Putamen (tissue), 1 donor: ENCODE measurements at regions not wholly inside any gene's neighbourhood (a gene's known extent, or its start where the extent isn't known, plus 50 kb on each side); places are given as distances from the start of the nearest gene placed in this dataset.

ENCODE experiments used
- DNase-seq: peaks from one replicate; pipeline ENCODE4 v3.0.0-alpha.2; 2016; ENCODE audit warnings: low spot score

GRCh38 chr6:30272032-30272431 lies 54.7 kb upstream of the TRIM39 start:
- DNase-seq: no peak

GRCh38 chr6:30267423-30267822 lies 54.2 kb upstream of the TRIM26 start:
- no peak for DNase-seq

DNA sequence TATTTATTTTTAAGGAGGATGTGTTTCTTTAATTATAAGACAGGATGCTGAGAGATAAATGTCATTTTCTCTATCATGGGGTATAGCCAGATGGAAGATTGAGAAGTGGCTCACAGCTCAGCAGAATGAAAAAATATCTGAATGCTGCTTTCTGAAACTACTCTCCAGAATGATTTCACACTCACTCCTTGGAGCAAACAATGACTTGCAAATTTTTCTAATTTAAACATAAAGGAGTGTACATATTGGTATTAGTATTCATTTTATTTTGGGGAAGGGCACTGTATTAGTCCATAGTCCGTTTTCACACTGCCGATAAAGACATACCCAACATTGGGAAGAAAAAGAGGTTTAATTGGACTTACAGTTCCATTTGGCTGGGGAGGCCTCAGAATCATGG lies 52.4 kb upstream of the TRIM26 start:
- DNase-seq: no peak

- DNase-seq: no peak
These were observed 52.0 kb upstream of the TRIM26 start for GRCh38 chr6:30265181-30265580.

- DNase-seq: no peak
These were observed 51.5 kb upstream of the TRIM26 start for GRCh38 chr6:30264743-30265142.

DNA sequence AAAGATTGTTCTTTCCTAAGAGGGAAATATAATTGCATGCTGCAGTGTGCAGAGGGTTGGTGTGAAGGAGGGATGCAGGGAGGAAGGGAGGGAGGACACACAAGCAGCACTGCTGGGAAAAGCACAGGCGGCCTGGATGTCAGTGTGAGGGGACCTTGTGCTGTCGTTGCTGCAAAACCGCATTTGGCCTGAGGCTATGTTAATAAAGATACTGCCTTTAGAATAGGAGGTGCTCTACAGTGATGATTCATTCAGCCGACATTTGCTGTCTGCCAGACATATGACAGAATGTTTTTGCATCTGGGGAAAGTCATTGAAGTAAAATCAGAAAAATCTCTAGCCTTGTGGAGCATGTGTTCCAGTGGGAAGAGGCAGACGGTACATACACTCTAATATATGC lies 50.5 kb upstream of the TRIM26 start:
- peak; percentile 50 for DNase-seq
